ENCODE measurements at regions not wholly inside any gene's neighbourhood (a gene's known extent, or its start where the extent isn't known, plus 50 kb on each side); places are given as distances from the start of the nearest gene placed in this dataset.
A peak's percentile ranks its signal among the peaks of the same experiment; 100 is the strongest.

DNA sequence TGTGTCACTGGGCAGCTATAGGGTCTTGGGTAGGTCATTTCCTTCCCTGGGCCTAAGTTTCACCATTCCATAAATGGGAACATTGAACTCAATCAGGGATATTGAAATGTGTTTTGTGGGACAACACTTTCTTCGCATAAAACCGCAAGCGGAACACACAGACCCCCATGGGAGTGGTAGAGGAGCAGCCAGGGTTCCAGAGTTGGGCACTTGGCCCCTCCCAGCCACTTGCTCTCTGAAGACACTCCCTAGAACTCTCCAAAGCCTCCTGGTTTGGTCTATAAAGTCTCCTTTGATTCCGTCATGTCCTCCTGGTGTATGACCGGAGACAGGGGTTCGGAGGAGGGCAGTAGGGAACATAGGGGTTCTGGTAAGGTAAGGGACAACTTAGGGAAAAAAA lies 271.7 kb downstream of the UACA start:
- no peak for DNase-seq (ENCODE audit: low read depth)

DNA sequence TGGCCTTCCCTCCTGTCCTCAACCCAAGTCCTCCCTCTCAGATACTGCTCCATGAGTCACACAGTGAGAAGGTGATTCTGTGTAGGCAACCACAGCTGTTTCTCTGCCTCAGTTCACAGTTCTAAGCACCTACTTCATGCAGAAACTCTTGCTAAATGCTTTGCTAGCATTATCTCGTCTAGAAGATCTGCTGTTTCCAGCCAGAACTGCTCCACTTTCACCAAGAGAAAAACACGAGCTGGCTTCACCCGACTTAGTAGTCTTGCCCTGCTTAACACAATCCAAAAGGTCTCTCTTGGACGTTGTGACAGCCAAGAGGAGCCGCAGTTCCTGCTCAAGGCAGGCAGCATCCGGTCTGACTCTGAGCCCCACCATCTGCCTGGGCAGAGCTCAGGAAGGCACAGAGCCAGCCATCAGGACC lies 272.1 kb downstream of the UACA start:
- peak; percentile 71 for DNase-seq (ENCODE audit: low read depth)

DNA sequence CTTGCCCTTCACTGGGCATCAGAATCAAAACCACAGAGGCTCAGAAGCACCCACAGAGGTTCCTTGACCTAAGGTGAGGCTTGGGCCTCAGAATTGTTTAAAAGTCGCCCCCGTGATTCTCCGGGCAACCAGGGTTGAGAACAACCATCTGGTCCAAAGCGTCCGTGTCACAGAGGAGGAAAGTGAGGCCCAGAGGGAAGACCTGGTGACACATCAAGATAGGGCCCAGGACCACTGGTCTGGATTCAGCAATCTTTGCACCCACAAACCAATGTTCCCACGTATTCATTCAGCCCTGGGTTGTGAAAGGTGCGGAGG lies 272.6 kb downstream of the UACA start:
- DNase-seq (ENCODE audit: low read depth) = no peak

DNA sequence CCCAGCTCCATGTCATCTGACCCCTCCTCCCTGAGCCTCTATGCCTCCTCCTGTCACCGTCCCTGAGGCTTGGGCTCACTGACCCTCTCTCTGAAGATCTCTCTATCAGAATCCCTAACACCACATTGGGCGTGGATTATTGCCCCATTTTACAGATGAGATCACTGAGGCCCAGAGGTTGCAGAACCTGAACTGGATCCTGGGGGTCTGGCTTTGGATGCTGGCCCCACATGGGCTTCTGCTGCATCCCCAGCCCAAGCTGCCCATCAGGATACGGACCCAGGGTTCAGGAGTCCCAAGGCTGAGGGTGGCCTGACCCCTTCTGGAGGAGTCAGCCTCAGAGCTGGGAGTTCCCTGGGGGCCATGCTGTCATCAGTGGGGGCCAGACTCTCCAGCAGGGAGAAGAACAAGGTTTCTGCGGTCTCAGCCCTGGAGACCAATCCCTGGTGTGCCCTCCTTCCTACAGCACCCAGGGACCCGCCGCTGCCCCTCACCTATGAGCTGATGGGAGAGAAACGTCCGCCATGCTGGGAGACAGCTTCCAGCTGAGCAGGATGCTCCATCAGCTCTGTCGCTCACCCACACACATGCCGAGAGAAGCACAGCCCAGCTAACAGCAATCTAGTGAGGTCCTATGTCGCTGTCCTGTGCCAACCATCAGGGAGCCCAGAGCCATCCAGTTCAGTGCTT lies 273.1 kb downstream of the UACA start:
- DNase-seq (ENCODE audit: low read depth) = no peak

DNA sequence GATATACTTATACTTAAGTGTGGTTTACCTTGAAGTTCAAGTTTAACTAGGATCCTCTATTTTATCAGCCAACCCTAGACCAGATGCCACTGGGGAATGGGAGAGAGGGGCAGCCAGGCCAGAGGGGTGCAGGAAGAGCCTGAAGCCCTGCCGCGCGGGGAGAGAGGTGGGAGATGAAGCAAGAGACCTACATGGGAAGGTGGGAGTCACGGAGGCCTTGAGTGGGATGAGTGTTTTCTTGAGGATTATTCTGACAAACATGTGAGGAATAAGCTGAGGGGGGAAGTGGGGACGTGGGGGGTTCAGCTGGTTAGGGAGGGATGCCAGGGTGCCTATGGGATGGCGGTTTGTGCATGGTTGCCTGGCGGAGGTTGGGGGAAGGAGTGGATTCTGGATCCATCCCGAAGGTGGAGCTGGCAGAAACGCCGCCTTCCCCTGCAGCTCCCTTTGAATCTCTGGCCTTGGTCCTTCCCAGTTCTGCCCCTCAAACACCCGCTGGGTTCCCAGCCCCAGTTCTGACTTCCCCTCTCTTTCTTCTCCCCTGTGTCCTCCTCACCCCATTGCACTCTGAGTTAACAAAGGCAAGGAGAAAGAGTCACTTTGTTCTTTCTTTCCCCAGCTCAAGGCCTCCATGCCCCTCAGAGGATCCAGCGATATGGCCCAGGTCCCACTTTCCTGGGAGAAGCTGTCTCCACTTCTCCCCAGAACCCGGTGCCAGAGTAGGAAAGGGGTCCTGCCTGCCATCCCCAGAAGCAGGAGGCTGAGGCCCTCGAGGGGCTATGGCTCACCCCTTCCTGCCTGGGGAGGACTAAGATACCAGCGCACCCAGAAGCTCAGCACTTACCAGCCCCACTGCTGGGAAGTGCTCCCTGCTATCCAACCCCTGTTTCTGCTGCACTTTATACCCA lies 274.2 kb downstream of the UACA start:
- DNase-seq (ENCODE audit: low read depth) = no peak

DNA sequence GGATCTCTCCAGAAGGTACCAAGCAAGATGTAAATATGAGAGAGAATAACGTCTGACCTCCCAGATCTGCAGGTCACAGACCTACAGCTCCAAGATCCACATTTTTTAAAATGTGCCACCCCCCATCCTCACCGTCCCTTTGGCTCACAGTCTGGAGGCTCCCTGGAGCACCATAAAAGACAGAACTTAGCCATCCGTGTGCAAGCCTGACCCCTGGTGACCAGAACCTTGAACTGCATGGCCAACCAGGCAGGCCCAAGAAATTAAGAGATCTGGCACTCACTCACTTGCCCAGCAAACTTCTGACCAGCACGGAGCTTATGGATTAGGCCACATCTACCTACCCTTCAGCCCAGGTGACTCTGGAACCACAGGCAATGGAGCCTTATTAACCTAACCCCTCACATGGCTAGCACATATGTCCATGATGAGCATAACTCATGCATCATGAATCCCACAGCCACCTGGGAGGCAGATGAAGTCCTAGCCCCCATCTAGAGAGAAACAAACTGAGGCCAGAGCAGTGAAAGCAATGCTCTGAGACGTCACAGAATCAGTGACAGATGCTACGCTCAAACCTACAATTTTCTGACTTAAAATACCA lies 275.3 kb downstream of the UACA start:
- DNase-seq (ENCODE audit: low read depth) = peak; percentile 56

DNA sequence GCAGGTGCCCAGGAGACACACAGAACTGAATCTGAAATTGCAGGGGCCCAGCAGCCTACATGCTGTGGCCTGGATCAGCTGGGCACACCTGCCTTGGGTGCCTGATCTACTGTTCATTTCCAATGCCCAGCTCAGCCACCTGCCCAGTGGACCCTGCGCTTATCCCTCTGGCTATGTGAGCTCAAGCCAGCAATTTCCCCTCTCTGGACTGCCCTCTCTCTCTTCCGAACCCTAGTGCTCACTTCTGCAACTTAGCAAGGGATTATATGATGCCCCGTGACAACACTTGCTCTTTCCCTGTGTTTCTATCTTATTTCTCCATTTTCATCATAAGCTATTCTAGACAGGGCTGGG lies 276.0 kb downstream of the UACA start:
- DNase-seq (ENCODE audit: low read depth) = no peak

DNA sequence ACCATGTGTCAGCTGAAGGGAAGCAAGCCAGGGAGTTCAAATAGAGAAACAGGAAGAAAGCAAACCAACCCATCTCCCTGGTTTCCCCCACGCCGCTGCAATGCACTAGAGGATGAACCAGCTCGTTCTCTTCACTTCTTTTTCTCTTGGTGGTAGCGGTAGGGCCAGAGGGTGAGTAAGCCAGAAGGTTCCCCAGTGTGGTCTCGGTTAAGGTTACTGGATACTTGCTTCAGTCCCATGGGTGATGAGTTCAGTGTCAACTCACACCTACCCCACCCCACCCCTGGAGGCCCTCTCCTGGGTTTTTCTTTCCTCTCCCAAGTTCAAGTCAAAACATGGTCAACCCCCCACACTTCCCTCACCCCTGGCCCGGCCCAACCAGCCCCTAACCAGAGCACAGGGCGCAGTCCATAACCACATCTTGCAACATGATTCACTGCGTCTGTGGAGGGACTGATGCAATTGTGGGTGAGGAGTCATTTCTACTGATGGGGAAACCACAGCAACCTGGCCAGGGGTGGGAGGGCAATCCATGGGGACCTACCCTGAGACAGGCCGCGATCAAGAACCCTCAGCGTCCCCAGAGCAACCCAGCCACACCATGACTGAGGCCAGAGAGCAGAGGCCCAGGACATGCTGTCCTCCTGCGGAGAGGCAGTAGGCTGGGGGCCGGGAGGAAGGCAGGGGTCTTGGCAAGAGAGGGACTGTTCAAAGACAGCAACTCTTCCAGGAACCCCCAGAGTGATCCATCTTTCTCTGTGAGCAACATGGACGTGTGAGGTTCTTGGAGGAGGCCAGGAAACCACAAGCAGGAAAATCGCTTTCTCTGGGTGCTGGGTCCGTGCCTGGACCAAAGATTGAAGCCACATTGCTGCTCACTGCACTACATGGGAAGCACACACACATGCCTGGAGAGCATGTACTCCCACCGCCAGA lies 276.6 kb downstream of the UACA start:
- peak; percentile 95 for DNase-seq (ENCODE audit: low read depth)

DNA sequence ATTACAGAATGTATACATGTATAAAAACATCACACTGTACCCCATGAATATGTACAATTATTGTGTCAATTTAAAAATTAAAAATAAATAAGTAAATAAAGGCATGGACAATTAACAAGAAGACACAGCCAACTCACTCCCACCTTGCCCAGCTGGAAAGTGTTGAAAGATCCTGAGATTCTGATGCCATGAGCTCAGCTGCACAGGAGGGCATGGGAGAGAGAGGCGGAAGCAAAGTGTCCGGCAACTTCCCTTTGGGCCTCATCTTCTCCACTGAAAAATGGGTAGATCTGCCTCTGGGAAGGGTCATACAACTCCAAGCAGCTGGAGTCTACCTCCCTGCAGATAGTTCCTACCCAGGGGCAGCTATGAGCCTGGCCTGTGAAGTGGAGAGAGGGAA lies 277.3 kb downstream of the UACA start:
- DNase-seq (ENCODE audit: low read depth) = no peak

DNA sequence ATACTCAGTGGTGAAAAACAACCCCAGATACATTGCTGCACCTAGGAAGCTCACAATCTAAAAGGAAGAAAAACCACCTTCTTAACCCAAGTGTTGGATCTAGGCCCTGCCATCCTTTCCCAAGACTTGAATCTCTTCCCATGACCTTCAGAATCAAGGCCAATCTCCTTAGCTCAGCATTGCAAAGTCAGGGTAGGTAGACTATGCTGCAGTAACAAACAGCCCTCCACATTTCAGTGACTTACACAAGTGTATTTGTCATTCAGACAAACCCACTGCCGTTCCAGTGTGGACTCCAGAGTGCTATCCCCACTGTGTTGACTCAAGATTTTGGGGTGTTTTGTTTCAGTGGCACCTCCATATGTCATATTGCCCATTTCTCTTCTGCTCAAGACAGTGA lies 278.4 kb downstream of the UACA start:
- no peak for DNase-seq (ENCODE audit: low read depth)

DNA sequence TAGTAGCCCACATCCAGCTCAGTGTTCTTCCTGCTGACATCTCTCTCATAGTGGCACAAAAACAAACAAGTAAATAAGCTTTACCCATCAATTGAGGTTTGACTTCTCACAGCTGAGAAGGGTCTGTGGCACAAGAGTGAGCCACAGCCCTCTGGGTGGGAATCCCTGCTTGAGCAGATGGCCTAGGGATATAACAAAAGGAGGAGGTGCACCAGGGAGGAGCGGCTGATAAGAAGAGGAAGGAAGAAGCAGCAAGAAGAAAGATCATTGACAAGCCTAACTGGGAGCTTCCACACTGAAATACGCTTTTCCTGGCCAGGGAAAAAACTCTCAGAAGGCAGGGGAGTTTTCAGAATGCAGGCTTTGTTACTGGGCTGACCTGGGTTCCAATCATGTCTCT lies 279.8 kb downstream of the UACA start:
- no peak for DNase-seq (ENCODE audit: low read depth)

DNA sequence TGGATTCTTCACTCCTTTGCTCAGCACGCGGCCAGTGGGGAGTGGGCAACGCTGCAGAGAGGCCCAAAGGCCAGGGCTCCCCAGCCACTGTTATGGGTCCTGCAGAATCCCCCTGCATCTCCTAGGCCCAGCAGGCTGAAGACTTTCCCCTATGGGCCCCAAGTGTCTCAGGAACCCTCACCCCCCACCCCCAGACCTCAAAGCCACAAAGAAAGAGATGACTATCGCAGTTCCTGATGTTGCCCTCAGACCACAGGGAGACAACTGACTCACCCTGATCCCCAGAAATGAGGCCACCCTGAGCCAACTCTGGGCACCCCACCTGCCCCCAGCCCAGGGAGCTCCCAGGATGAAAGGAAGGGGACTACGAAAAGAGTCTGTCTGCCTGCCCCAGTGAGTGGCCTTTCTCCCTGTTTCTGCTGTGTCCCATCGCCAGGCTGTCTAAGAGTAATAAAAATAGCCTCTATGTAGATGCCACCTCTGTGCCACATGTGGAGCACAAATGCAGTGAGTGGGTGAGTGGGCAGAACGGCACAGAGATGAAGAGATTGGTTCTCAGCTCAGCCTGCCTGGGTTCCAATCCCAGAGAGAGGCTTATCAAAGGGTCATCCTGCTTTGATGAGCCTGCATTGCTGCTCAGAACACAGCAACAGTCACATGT lies 283.0 kb downstream of the UACA start:
- no peak for DNase-seq (ENCODE audit: low read depth)

DNA sequence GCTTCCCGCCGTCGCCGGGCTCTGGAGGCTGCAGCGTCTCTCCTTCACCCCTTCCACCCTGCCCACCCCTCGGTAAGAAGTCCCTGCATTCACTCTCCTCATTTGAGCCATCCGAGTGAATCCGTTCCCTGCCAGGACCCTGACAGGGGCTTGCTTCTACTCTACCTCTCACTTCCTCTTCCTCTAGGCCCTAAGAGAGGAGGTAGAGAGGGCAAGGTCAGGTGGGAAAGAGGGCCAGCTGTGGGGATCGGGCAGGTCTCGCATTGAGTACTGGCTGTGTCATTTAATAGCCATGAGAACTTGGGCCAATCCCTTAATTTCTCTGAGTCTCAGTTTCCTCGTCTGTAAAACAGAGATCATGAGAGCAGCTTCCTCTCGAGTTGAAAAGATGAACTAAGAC lies 283.6 kb downstream of the UACA start:
- DNase-seq (ENCODE audit: low read depth) = no peak

DNA sequence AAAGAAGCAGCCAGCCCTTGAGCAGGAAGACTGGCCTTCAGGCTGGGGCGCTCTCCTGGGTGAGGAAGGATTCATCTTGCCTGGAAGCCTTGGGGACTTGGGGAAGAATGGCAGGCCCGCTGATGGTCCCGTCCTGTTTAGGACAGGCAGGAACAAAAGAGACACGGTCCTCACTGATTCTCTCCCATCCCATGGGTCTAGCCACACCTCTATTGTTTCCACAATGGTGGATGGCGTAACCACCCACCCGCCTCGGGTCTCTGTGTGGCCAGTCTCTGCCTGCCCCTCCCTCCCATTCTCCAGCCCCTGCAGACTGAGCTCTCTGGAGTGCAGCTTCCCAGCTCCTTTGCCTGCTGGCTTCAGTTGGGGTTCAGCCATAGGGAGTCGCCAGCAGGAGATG lies 284.3 kb downstream of the UACA start:
- no peak for DNase-seq (ENCODE audit: low read depth)

DNA sequence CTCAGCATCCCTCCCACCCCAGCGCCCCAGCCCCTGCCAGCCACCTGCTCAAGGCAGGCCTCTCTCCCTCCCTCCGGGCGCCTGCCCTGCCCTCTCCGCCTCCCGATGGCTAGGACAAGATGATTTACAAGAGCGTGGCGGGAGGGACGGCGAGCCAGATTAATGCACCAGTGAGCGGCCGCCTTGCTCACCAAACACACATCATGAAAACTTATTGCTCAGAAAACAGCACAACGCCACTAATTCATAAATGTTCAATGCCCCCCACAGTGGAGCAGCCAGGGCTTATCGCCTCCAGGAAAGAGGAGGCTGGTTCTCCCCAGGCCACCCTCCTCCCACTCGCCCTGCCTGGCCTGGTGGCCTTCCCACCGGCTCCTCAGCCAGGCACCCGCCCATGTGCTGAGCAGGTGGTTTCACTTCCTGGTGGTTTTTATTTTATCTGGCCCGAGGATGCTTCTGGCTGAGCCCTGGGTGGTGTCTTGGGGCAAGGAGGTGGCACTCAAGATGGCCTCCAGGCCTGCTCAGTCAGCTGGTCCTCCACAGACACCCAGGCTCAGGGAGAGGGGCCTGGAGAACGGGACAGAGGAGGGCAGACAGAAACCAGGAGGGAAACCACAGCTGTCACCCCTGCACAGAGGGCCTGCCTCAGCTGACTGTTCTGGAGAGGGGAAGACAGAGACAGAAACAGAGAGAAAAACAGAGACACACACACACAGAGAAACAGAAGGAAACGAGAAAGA lies 284.9 kb downstream of the UACA start:
- no peak for DNase-seq (ENCODE audit: low read depth)

DNA sequence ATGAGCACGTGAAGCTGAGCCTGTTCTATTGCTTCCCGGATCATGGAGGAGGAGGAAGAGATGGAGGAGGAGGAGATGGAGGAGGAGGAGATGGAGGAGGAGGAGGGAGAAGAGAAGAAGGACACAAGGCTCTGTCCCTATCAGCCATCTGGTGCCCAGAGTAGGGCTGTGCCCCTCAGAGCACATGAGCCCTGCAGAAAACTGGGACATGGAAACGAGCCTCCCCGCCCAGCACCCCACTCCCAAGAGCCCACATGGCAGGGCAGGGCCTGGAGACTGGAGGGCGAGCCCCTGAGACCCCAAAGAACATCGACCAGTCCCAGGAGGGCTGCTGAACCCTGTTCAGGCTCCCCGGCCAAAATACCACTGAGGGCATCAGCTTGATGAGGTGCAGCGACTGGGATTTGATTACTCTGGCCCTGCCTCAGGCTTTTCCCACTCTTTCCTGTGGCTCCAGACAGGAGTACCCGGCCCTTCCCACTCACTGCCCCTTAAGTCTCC lies 285.6 kb downstream of the UACA start:
- DNase-seq (ENCODE audit: low read depth) = no peak

DNA sequence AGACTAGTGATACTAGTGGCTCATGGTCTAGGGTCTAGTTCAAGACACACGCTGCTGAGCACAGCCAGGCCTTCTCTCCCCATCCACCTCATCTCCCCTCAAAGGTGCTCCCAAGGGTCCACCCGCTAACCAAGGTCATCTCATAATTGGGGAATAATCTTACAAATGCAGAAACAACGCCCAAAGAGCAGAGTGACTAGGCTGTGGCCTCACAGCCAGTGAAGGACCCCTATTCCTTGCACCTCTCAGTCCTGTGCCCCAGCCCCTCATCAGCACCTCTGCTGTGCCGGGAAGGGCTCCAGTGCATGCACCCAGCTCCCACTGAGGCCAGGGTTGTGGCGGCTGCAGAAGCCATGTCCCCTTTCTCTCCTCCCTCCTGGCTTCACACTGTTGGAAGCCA lies 286.9 kb downstream of the UACA start:
- no peak for DNase-seq (ENCODE audit: low read depth)

DNA sequence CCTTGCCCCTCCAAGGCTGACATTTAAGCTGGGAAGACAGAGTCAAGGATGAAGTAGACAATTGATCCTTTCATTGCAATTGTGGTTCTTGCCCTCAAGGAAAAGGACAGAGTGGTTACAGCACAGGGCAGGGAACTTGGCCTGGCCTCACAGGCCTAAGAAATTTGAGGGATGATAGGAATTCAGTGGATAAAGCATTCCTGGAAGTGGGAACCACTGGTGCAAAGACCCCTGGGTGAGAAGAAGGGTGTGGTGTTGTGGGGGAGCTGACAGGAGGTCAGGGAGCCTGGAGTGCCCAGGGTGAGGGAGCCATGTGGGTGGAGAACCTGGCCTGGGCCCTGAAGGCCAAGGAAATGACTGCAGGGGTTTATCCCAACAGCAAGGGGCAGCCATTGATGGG lies 287.4 kb downstream of the UACA start:
- no peak for DNase-seq (ENCODE audit: low read depth)

DNA sequence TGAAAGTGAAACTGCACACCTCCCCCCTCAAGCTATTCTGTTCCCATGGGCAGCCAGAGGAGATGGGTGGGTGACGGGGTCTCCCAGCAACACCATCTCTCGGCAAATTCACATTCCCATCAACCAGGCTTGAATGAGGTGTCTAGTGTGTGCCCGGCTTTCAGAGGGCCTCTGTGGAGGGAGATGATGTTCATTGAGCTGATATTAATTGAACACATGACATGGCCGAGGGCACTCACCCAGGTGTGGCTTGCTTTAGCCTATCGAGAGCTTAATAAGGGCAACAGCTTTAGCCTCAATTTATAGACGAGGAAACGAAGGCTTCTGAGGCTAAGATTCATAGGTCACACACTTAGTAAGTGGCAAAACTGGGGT lies 288.0 kb downstream of the UACA start:
- DNase-seq (ENCODE audit: low read depth) = no peak

Data from renal cortical epithelial cell (primary cell).